ENCODE measurements at regions not wholly inside any gene's neighbourhood (a gene's known extent, or its start where the extent isn't known, plus 50 kb on each side); places are given as distances from the start of the nearest gene placed in this dataset.

GRCh38 chr6:79150733-79151132, 72.7 kb upstream of the PHIP start:
- H3K4me3 Mint-ChIP-seq, result no peak overlapping the region
- peaks cover 14% of the 10 kb centered on the region for H3K4me1 ChIP-seq
- no peaks in the 10 kb centered on the region for H3K36me3 Mint-ChIP-seq
- no peaks in the 10 kb centered on the region for H3K79me2 ChIP-seq (ENCODE audit: low read depth)
- no peak overlapping the region for H2AFZ ChIP-seq (replicated peaks)
- peaks cover 15% of the 10 kb centered on the region for H3F3A ChIP-seq (ENCODE audit: low read depth)
- H3K4me2 ChIP-seq, result no peak overlapping the region
- H3K27me3 ChIP-seq, result no peaks in the 10 kb centered on the region
- no peaks in the 10 kb centered on the region for H3K36me3 ChIP-seq
- no peaks in the 10 kb centered on the region for H3K9me3 ChIP-seq (ENCODE audit: low read depth)
- H4K20me1 ChIP-seq (ENCODE audit: low read depth), result no peaks in the 10 kb centered on the region
- H3K4me1 Mint-ChIP-seq, result no peaks in the 10 kb centered on the region
- DNase-seq (ENCODE audit: low spot score), result no peak
- TF ChIP-seq EZH2 (IDR thresholded peaks at IDR 0.05) (no peak), CTCF (IDR thresholded peaks at IDR 0.05) (no peak)
- H3K4me3 ChIP-seq, result no peak overlapping the region
- no peak overlapping the region for H3K9ac ChIP-seq
- no peak overlapping the region for H3K27ac Mint-ChIP-seq
- no peaks in the 10 kb centered on the region for H3K9me3 Mint-ChIP-seq
- no peaks in the 10 kb centered on the region for H3K27me3 Mint-ChIP-seq (ENCODE audit: insufficient read depth, low read depth)
- no peak overlapping the region for H3K27ac ChIP-seq

- Histone ChIP-seq H3F3A (ENCODE audit: low read depth) (peaks cover 15% of the 10 kb centered on the region), H3K4me3 (no peak overlapping the region), H3K9me3 (ENCODE audit: low read depth) (no peaks in the 10 kb centered on the region), H3K27ac (no peak overlapping the region), H3K79me2 (ENCODE audit: low read depth) (no peaks in the 10 kb centered on the region), H4K20me1 (ENCODE audit: low read depth) (no peaks in the 10 kb centered on the region), H3K9ac (no peak overlapping the region), H3K27me3 (no peaks in the 10 kb centered on the region), H2AFZ (replicated peaks) (peak overlapping the region; percentile 90), H3K4me2 (no peak overlapping the region), H3K36me3 (no peaks in the 10 kb centered on the region), H3K4me1 (peaks cover 14% of the 10 kb centered on the region)
- no peaks in the 10 kb centered on the region for H3K36me3 Mint-ChIP-seq
- H3K27ac Mint-ChIP-seq, result no peak overlapping the region
- no peak overlapping the region for H3K4me3 Mint-ChIP-seq
- no peaks in the 10 kb centered on the region for H3K9me3 Mint-ChIP-seq
- DNase-seq (ENCODE audit: low spot score), result no peak
- TF ChIP-seq EZH2phosphoT487 (IDR thresholded peaks at IDR 0.05), result no peak
- no peak for TF ChIP-seq EZH2 (IDR thresholded peaks at IDR 0.05)
- no peak for TF ChIP-seq CTCF (IDR thresholded peaks at IDR 0.05)
- H3K4me1 Mint-ChIP-seq, result no peaks in the 10 kb centered on the region
- H3K27me3 Mint-ChIP-seq (ENCODE audit: insufficient read depth, low read depth), result no peaks in the 10 kb centered on the region
Measured at GRCh38 chr6:79149884-79150283, 71.8 kb upstream of the PHIP start.

GRCh38 chr6:79146421-79146820, 68.4 kb upstream of the PHIP start:
- H3K27me3 ChIP-seq, result no peaks in the 10 kb centered on the region
- Mint-ChIP-seq H3K27me3 (ENCODE audit: insufficient read depth, low read depth) (no peaks in the 10 kb centered on the region), H3K9me3 (no peaks in the 10 kb centered on the region), H3K27ac (no peak overlapping the region), H3K4me1 (no peaks in the 10 kb centered on the region), H3K4me3 (no peak overlapping the region), H3K36me3 (no peaks in the 10 kb centered on the region)
- no peaks in the 10 kb centered on the region for H3K36me3 ChIP-seq
- DNase-seq (ENCODE audit: low spot score), result no peak
- H3F3A ChIP-seq (ENCODE audit: low read depth), result no peaks in the 10 kb centered on the region
- no peak overlapping the region for H3K27ac ChIP-seq
- no peak for TF ChIP-seq CTCF (IDR thresholded peaks at IDR 0.05)
- TF ChIP-seq EZH2phosphoT487 (IDR thresholded peaks at IDR 0.05), result no peak
- no peak for TF ChIP-seq EZH2 (IDR thresholded peaks at IDR 0.05)
- no peak overlapping the region for H3K4me3 ChIP-seq
- no peak overlapping the region for H3K9ac ChIP-seq
- no peaks in the 10 kb centered on the region for H4K20me1 ChIP-seq (ENCODE audit: low read depth)
- H2AFZ ChIP-seq (replicated peaks), result peak overlapping the region; percentile 44
- H3K79me2 ChIP-seq (ENCODE audit: low read depth), result no peaks in the 10 kb centered on the region
- no peaks in the 10 kb centered on the region for H3K9me3 ChIP-seq (ENCODE audit: low read depth)
- H3K4me1 ChIP-seq, result no peaks in the 10 kb centered on the region
- no peak overlapping the region for H3K4me2 ChIP-seq

GRCh38 chr6:79145301-79145700, 67.2 kb upstream of the PHIP start:
- Histone ChIP-seq H3K4me1 (no peaks in the 10 kb centered on the region), H3K27me3 (no peaks in the 10 kb centered on the region), H3K36me3 (no peaks in the 10 kb centered on the region), H3K79me2 (ENCODE audit: low read depth) (no peaks in the 10 kb centered on the region), H3K9ac (no peak overlapping the region), H2AFZ (replicated peaks) (no peak overlapping the region), H3K4me3 (no peak overlapping the region), H4K20me1 (ENCODE audit: low read depth) (no peaks in the 10 kb centered on the region), H3K4me2 (no peak overlapping the region), H3K9me3 (ENCODE audit: low read depth) (no peaks in the 10 kb centered on the region), H3K27ac (no peak overlapping the region), H3F3A (ENCODE audit: low read depth) (no peaks in the 10 kb centered on the region)
- H3K36me3 Mint-ChIP-seq, result no peaks in the 10 kb centered on the region
- no peak overlapping the region for H3K4me3 Mint-ChIP-seq
- DNase-seq (ENCODE audit: low spot score), result no peak
- no peaks in the 10 kb centered on the region for H3K9me3 Mint-ChIP-seq
- H3K27ac Mint-ChIP-seq, result no peak overlapping the region
- H3K4me1 Mint-ChIP-seq, result no peaks in the 10 kb centered on the region
- no peaks in the 10 kb centered on the region for H3K27me3 Mint-ChIP-seq (ENCODE audit: insufficient read depth, low read depth)
- no peak for TF ChIP-seq EZH2 (IDR thresholded peaks at IDR 0.05)
- no peak for TF ChIP-seq EZH2phosphoT487 (IDR thresholded peaks at IDR 0.05)
- no peak for TF ChIP-seq CTCF (IDR thresholded peaks at IDR 0.05)

All from neural progenitor cell (in vitro differentiated cells).